Activated naive CD8-positive, alpha-beta T cell (primary cell): ENCODE measurements at regions not wholly inside any gene's neighbourhood (a gene's known extent, or its start where the extent isn't known, plus 50 kb on each side); places are given as distances from the start of the nearest gene placed in this dataset.
A peak's percentile ranks its signal among the peaks of the same experiment; 100 is the strongest.

ENCODE experiments used
- H3K27ac Mint-ChIP-seq: one replicate; pipeline ENCODE4 v1.8.0; 2021; ENCODE audit warnings: mixed read lengths
- H3K27me3 Mint-ChIP-seq: one replicate; pipeline ENCODE4 v1.8.0; 2021; ENCODE audit warnings: mixed read lengths
- H3K36me3 Mint-ChIP-seq: one replicate; pipeline ENCODE4 v1.8.0; 2021; ENCODE audit warnings: mixed read lengths
- H3K4me1 Mint-ChIP-seq: one replicate; pipeline ENCODE4 v1.8.0; 2021; ENCODE audit warnings: low read depth, mixed read lengths
- H3K4me3 Mint-ChIP-seq: one replicate; pipeline ENCODE4 v1.8.0; 2021; ENCODE audit warnings: mild to moderate bottlenecking, mixed read lengths
- H3K9me3 Mint-ChIP-seq: one replicate; pipeline ENCODE4 v1.8.0; 2021; ENCODE audit warnings: low read depth, mixed read lengths

- no peak overlapping the region for H3K4me3 Mint-ChIP-seq
- H3K9me3 Mint-ChIP-seq = no peaks in the 10 kb centered on the region
- H3K27ac Mint-ChIP-seq = peak overlapping the region; percentile 72
- peaks cover 6% of the 10 kb centered on the region for H3K27me3 Mint-ChIP-seq
- H3K4me1 Mint-ChIP-seq = peaks cover 16% of the 10 kb centered on the region
- H3K36me3 Mint-ChIP-seq = no peaks in the 10 kb centered on the region
These were observed 325.6 kb downstream of the RRAGC start for GRCh38 chr1:38533772-38534472.

- H3K27ac Mint-ChIP-seq = no peak overlapping the region
- peaks cover 4% of the 10 kb centered on the region for H3K27me3 Mint-ChIP-seq
- no peak overlapping the region for H3K4me3 Mint-ChIP-seq
- H3K9me3 Mint-ChIP-seq = no peaks in the 10 kb centered on the region
- peaks cover 32% of the 10 kb centered on the region for H3K4me1 Mint-ChIP-seq
- no peaks in the 10 kb centered on the region for H3K36me3 Mint-ChIP-seq
These were observed 328.6 kb downstream of the RRAGC start for GRCh38 chr1:38530957-38531356.

GRCh38 chr1:38529946-38530345 lies 329.6 kb downstream of the RRAGC start:
- Mint-ChIP-seq H3K4me3 (no peak overlapping the region), H3K27me3 (peaks cover 4% of the 10 kb centered on the region), H3K27ac (no peak overlapping the region), H3K36me3 (no peaks in the 10 kb centered on the region), H3K9me3 (no peaks in the 10 kb centered on the region), H3K4me1 (peaks cover 32% of the 10 kb centered on the region)

GRCh38 chr1:38529391-38529790 lies 330.2 kb downstream of the RRAGC start:
- H3K27me3 Mint-ChIP-seq = peaks cover 5% of the 10 kb centered on the region
- peaks cover 29% of the 10 kb centered on the region for H3K4me1 Mint-ChIP-seq
- H3K4me3 Mint-ChIP-seq = no peak overlapping the region
- H3K36me3 Mint-ChIP-seq = no peaks in the 10 kb centered on the region
- H3K9me3 Mint-ChIP-seq = no peaks in the 10 kb centered on the region
- no peak overlapping the region for H3K27ac Mint-ChIP-seq

- Mint-ChIP-seq H3K36me3 (no peaks in the 10 kb centered on the region), H3K27me3 (peaks cover 10% of the 10 kb centered on the region), H3K9me3 (no peaks in the 10 kb centered on the region), H3K27ac (no peak overlapping the region), H3K4me1 (peaks cover 22% of the 10 kb centered on the region), H3K4me3 (no peak overlapping the region)
These were observed 330.9 kb downstream of the RRAGC start for GRCh38 chr1:38528623-38529022.

GRCh38 chr1:38527373-38527966 lies 332.1 kb downstream of the RRAGC start:
- H3K36me3 Mint-ChIP-seq = no peaks in the 10 kb centered on the region
- peak overlapping the region; percentile 5 for H3K4me3 Mint-ChIP-seq
- H3K9me3 Mint-ChIP-seq = no peaks in the 10 kb centered on the region
- H3K27ac Mint-ChIP-seq = peak overlapping the region; percentile 58
- peaks cover 12% of the 10 kb centered on the region for H3K27me3 Mint-ChIP-seq
- H3K4me1 Mint-ChIP-seq = peaks cover 19% of the 10 kb centered on the region

- H3K4me1 Mint-ChIP-seq = peaks cover 17% of the 10 kb centered on the region
- no peak overlapping the region for H3K27ac Mint-ChIP-seq
- no peaks in the 10 kb centered on the region for H3K9me3 Mint-ChIP-seq
- H3K4me3 Mint-ChIP-seq = no peak overlapping the region
- H3K36me3 Mint-ChIP-seq = no peaks in the 10 kb centered on the region
- peaks cover 12% of the 10 kb centered on the region for H3K27me3 Mint-ChIP-seq
These were observed 333.5 kb downstream of the RRAGC start for GRCh38 chr1:38526046-38526445.

- H3K4me1 Mint-ChIP-seq = peaks cover 17% of the 10 kb centered on the region
- no peaks in the 10 kb centered on the region for H3K9me3 Mint-ChIP-seq
- H3K36me3 Mint-ChIP-seq = no peaks in the 10 kb centered on the region
- H3K4me3 Mint-ChIP-seq = no peak overlapping the region
- H3K27me3 Mint-ChIP-seq = peaks cover 10% of the 10 kb centered on the region
- H3K27ac Mint-ChIP-seq = no peak overlapping the region
These were observed 334.1 kb downstream of the RRAGC start for GRCh38 chr1:38525343-38526043.

- H3K36me3 Mint-ChIP-seq = no peaks in the 10 kb centered on the region
- H3K4me1 Mint-ChIP-seq = peaks cover 17% of the 10 kb centered on the region
- peaks cover 10% of the 10 kb centered on the region for H3K27me3 Mint-ChIP-seq
- no peak overlapping the region for H3K27ac Mint-ChIP-seq
- no peaks in the 10 kb centered on the region for H3K9me3 Mint-ChIP-seq
- H3K4me3 Mint-ChIP-seq = no peak overlapping the region
These were observed 335.4 kb downstream of the RRAGC start for GRCh38 chr1:38524025-38524641.

- H3K27me3 Mint-ChIP-seq = peaks cover 10% of the 10 kb centered on the region
- H3K27ac Mint-ChIP-seq = no peak overlapping the region
- no peaks in the 10 kb centered on the region for H3K9me3 Mint-ChIP-seq
- no peak overlapping the region for H3K4me3 Mint-ChIP-seq
- no peaks in the 10 kb centered on the region for H3K36me3 Mint-ChIP-seq
- H3K4me1 Mint-ChIP-seq = peaks cover 17% of the 10 kb centered on the region
These were observed 336.0 kb downstream of the RRAGC start for GRCh38 chr1:38523568-38523939.

- peaks cover 10% of the 10 kb centered on the region for H3K27me3 Mint-ChIP-seq
- peaks cover 15% of the 10 kb centered on the region for H3K4me1 Mint-ChIP-seq
- H3K36me3 Mint-ChIP-seq = no peaks in the 10 kb centered on the region
- no peaks in the 10 kb centered on the region for H3K9me3 Mint-ChIP-seq
- no peak overlapping the region for H3K4me3 Mint-ChIP-seq
- H3K27ac Mint-ChIP-seq = no peak overlapping the region
These were observed 336.5 kb downstream of the RRAGC start for GRCh38 chr1:38522915-38523567.

GRCh38 chr1:38516560-38516959 lies 343.0 kb downstream of the RRAGC start:
- Mint-ChIP-seq H3K36me3 (no peaks in the 10 kb centered on the region), H3K27me3 (no peaks in the 10 kb centered on the region), H3K27ac (no peak overlapping the region), H3K4me3 (no peak overlapping the region), H3K9me3 (no peaks in the 10 kb centered on the region), H3K4me1 (no peaks in the 10 kb centered on the region)

GRCh38 chr1:38512789-38513188 lies 346.8 kb downstream of the RRAGC start:
- H3K36me3 Mint-ChIP-seq = no peaks in the 10 kb centered on the region
- H3K4me1 Mint-ChIP-seq = no peaks in the 10 kb centered on the region
- H3K27me3 Mint-ChIP-seq = peaks cover 13% of the 10 kb centered on the region
- no peak overlapping the region for H3K4me3 Mint-ChIP-seq
- H3K9me3 Mint-ChIP-seq = no peaks in the 10 kb centered on the region
- no peak overlapping the region for H3K27ac Mint-ChIP-seq

GRCh38 chr1:38512024-38512767 lies 347.4 kb downstream of the RRAGC start:
- H3K36me3 Mint-ChIP-seq = no peaks in the 10 kb centered on the region
- H3K27me3 Mint-ChIP-seq = peaks cover 13% of the 10 kb centered on the region
- no peaks in the 10 kb centered on the region for H3K4me1 Mint-ChIP-seq
- H3K27ac Mint-ChIP-seq = no peak overlapping the region
- H3K4me3 Mint-ChIP-seq = no peak overlapping the region
- no peaks in the 10 kb centered on the region for H3K9me3 Mint-ChIP-seq
